ENCODE measurements at regions not wholly inside any gene's neighbourhood (a gene's known extent, or its start where the extent isn't known, plus 50 kb on each side); places are given as distances from the start of the nearest gene placed in this dataset.

DNA sequence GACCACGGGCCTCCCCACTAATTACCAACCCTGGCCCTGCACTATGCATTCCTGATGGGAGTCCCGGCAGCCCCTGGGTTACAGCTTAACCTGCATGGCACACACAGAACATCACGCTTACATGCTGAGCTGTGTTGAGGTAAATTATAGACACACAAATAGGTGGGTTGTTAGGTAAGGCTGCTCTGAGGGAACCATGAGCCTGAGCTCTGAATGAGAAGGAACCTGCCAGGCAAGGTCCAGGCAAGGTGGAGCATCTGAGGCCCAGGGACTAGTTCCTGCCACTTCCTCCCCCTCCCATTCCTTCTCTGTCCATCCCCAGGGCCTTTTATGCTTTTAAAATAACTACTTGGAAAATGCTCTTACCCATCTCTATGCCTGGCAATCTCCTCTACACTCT, 82.7 kb upstream of the ESRRB start:
- TF ChIP-seq, protein P1, sequence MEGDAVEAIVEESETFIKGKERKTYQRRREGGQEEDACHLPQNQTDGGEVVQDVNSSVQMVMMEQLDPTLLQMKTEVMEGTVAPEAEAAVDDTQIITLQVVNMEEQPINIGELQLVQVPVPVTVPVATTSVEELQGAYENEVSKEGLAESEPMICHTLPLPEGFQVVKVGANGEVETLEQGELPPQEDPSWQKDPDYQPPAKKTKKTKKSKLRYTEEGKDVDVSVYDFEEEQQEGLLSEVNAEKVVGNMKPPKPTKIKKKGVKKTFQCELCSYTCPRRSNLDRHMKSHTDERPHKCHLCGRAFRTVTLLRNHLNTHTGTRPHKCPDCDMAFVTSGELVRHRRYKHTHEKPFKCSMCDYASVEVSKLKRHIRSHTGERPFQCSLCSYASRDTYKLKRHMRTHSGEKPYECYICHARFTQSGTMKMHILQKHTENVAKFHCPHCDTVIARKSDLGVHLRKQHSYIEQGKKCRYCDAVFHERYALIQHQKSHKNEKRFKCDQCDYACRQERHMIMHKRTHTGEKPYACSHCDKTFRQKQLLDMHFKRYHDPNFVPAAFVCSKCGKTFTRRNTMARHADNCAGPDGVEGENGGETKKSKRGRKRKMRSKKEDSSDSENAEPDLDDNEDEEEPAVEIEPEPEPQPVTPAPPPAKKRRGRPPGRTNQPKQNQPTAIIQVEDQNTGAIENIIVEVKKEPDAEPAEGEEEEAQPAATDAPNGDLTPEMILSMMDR (conservative IDR thresholded peaks at IDR 0.05 in 1 of 2, IDR thresholded peaks at IDR 0.05 in 1 of 2; ENCODE audit: low read depth in 1 of 2, low read length in 2 of 2), result no peak
- no peak for TF ChIP-seq EZH2 (IDR thresholded peaks at IDR 0.05; ENCODE audit: low read length, missing control alignments)
